ENCODE measurements at regions not wholly inside any gene's neighbourhood (a gene's known extent, or its start where the extent isn't known, plus 50 kb on each side); places are given as distances from the start of the nearest gene placed in this dataset.

DNA sequence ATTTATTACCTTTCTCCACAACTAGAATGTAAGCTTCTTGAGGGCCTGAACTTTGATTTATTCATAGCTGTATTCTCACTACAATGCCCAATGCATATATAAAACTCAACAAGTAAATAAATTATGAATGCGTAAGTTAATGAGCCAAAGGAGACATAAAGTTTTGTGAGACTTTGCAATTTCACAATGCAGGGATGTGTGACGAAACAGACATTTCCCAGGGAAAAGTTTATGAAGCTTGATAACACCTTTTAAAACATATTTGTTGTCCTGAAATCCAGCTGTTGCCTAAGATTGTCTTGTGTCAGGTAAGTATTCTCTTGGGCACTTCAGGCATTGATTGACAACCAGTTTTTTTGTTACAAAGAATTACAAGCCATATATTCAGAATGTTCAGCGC is 800.1 kb downstream of the BRINP1 start:
- no peaks in the 10 kb centered on the region for H3K79me2 ChIP-seq (ENCODE audit: low read depth)
- DNase-seq (ENCODE audit: low spot score), result no peak
- H2AFZ ChIP-seq (replicated peaks), result no peak overlapping the region
- no peak overlapping the region for H3K27ac Mint-ChIP-seq
- no peaks in the 10 kb centered on the region for H3F3A ChIP-seq (ENCODE audit: low read depth)
- H3K4me3 Mint-ChIP-seq, result no peak overlapping the region
- no peaks in the 10 kb centered on the region for H3K36me3 ChIP-seq
- H3K4me1 ChIP-seq, result no peaks in the 10 kb centered on the region
- H4K20me1 ChIP-seq (ENCODE audit: low read depth), result no peaks in the 10 kb centered on the region
- H3K4me1 Mint-ChIP-seq, result no peaks in the 10 kb centered on the region
- no peaks in the 10 kb centered on the region for H3K27me3 ChIP-seq
- H3K9me3 Mint-ChIP-seq, result no peaks in the 10 kb centered on the region
- no peaks in the 10 kb centered on the region for H3K9me3 ChIP-seq (ENCODE audit: low read depth)
- H3K4me2 ChIP-seq, result no peak overlapping the region
- H3K36me3 Mint-ChIP-seq, result no peaks in the 10 kb centered on the region
- H3K9ac ChIP-seq, result no peak overlapping the region
- no peak overlapping the region for H3K4me3 ChIP-seq
- no peaks in the 10 kb centered on the region for H3K27me3 Mint-ChIP-seq (ENCODE audit: insufficient read depth, low read depth)
- TF ChIP-seq EZH2phosphoT487 (IDR thresholded peaks at IDR 0.05) (no peak), EZH2 (IDR thresholded peaks at IDR 0.05) (no peak)
- TF ChIP-seq, protein P1, sequence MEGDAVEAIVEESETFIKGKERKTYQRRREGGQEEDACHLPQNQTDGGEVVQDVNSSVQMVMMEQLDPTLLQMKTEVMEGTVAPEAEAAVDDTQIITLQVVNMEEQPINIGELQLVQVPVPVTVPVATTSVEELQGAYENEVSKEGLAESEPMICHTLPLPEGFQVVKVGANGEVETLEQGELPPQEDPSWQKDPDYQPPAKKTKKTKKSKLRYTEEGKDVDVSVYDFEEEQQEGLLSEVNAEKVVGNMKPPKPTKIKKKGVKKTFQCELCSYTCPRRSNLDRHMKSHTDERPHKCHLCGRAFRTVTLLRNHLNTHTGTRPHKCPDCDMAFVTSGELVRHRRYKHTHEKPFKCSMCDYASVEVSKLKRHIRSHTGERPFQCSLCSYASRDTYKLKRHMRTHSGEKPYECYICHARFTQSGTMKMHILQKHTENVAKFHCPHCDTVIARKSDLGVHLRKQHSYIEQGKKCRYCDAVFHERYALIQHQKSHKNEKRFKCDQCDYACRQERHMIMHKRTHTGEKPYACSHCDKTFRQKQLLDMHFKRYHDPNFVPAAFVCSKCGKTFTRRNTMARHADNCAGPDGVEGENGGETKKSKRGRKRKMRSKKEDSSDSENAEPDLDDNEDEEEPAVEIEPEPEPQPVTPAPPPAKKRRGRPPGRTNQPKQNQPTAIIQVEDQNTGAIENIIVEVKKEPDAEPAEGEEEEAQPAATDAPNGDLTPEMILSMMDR (IDR thresholded peaks at IDR 0.05), result no peak
- no peak overlapping the region for H3K27ac ChIP-seq

DNA sequence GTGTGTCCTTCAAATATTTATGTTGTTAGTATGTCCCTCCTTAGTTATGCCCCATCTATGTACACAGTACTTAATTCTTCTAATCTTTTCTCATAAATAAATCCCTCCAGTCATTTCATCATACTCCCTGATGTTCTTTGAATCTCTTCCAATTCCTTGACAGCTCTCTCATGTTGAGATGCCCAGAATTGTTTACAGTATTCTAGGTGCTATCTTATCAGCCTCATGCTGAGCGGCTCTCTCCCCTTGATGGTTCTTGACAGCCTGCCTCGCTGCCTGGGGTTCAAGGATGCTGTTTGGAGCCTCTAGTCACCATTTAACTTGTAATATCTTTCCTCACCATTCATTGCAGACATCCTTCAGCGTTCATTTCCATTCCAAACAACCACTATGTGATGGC is 799.2 kb downstream of the BRINP1 start:
- no peaks in the 10 kb centered on the region for H3K27me3 ChIP-seq
- H3F3A ChIP-seq (ENCODE audit: low read depth), result no peaks in the 10 kb centered on the region
- no peaks in the 10 kb centered on the region for H3K9me3 ChIP-seq (ENCODE audit: low read depth)
- H4K20me1 ChIP-seq (ENCODE audit: low read depth), result no peaks in the 10 kb centered on the region
- H3K4me3 ChIP-seq, result no peak overlapping the region
- no peaks in the 10 kb centered on the region for H3K36me3 Mint-ChIP-seq
- no peak overlapping the region for H3K4me2 ChIP-seq
- H3K9ac ChIP-seq, result no peak overlapping the region
- no peaks in the 10 kb centered on the region for H3K27me3 Mint-ChIP-seq (ENCODE audit: insufficient read depth, low read depth)
- H3K4me3 Mint-ChIP-seq, result no peak overlapping the region
- H3K4me1 Mint-ChIP-seq, result no peaks in the 10 kb centered on the region
- no peak overlapping the region for H3K27ac ChIP-seq
- H3K9me3 Mint-ChIP-seq, result no peaks in the 10 kb centered on the region
- TF ChIP-seq, protein P1 (IDR thresholded peaks at IDR 0.05), result no peak
- TF ChIP-seq EZH2 (IDR thresholded peaks at IDR 0.05) (no peak), EZH2phosphoT487 (IDR thresholded peaks at IDR 0.05) (no peak)
- H3K79me2 ChIP-seq (ENCODE audit: low read depth), result no peaks in the 10 kb centered on the region
- DNase-seq (ENCODE audit: low spot score), result no peak
- H3K36me3 ChIP-seq, result no peaks in the 10 kb centered on the region
- H3K4me1 ChIP-seq, result no peaks in the 10 kb centered on the region
- no peak overlapping the region for H3K27ac Mint-ChIP-seq
- no peak overlapping the region for H2AFZ ChIP-seq (replicated peaks)

DNA sequence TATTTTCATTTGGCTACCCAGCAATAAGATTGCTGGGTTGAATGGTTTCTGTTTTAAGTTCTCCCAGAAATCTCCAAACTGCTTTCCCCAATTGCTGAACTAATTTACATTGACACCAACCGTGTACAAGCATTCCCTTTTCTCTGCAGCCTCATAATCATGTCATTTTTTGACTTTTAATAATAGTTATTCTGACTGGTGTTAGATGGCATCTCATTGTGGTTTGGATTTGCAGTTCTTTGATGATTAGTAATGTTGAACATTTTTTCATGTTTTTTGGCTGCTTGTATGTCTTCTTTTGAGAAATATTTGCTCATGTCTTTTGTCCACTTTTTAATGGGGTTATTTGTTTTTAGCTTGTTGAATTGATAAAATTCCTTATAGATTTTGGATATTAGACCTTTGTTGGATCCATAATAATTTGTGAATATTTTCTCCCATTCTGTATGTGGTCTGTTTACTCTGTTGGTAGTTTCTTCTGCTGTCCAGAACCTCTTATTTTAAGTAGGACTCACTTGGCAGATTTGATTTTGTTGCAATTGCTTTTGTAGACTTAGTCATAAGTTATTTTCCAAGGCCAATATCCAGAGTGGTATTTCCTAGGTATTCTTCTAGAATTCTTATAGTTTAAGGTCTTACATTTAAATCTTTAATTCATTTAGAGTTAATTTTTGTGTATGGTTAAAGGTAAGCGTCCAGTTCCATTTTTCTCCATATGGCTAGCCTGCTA is 793.7 kb downstream of the BRINP1 start:
- no peak overlapping the region for H3K4me3 ChIP-seq
- H3K27me3 ChIP-seq, result no peaks in the 10 kb centered on the region
- Mint-ChIP-seq H3K4me1 (no peaks in the 10 kb centered on the region), H3K9me3 (peaks cover 5% of the 10 kb centered on the region), H3K27me3 (ENCODE audit: insufficient read depth, low read depth) (no peaks in the 10 kb centered on the region), H3K4me3 (no peak overlapping the region), H3K27ac (no peak overlapping the region), H3K36me3 (no peaks in the 10 kb centered on the region)
- no peak overlapping the region for H3K27ac ChIP-seq
- H3K9me3 ChIP-seq (ENCODE audit: low read depth), result no peaks in the 10 kb centered on the region
- DNase-seq (ENCODE audit: low spot score), result no peak
- no peak overlapping the region for H3K4me2 ChIP-seq
- no peaks in the 10 kb centered on the region for H3K79me2 ChIP-seq (ENCODE audit: low read depth)
- no peaks in the 10 kb centered on the region for H4K20me1 ChIP-seq (ENCODE audit: low read depth)
- H3K4me1 ChIP-seq, result no peaks in the 10 kb centered on the region
- H3K9ac ChIP-seq, result no peak overlapping the region
- H2AFZ ChIP-seq (replicated peaks), result no peak overlapping the region
- TF ChIP-seq EZH2phosphoT487 (IDR thresholded peaks at IDR 0.05), result no peak
- TF ChIP-seq EZH2 (IDR thresholded peaks at IDR 0.05), result no peak
- TF ChIP-seq, protein P1 (IDR thresholded peaks at IDR 0.05), result no peak
- no peaks in the 10 kb centered on the region for H3K36me3 ChIP-seq
- H3F3A ChIP-seq (ENCODE audit: low read depth), result no peaks in the 10 kb centered on the region
